ENCODE measurements at regions not wholly inside any gene's neighbourhood (a gene's known extent, or its start where the extent isn't known, plus 50 kb on each side); places are given as distances from the start of the nearest gene placed in this dataset.

DNA sequence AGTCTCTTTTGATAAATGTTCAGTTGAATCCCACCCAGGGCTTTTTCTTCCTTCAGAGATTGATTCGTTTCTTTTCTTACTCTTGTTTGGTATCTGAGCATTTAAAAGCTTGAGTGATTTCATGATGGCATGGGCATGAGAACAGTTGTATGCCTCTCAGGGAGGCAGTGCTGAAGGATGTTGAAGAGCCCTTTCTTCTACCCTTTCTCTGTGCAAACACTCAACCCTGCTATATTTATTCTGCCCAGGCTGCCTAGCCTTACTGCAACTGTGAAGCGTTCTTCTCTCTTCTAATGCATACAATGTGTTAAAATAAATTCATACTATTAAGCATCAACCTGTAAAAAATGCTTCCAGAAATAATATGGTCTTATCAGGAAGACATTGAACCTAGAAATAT lies 367.6 kb upstream of the LCORL start:
- DNase-seq (ENCODE audit: low read depth) = no peak

DNA sequence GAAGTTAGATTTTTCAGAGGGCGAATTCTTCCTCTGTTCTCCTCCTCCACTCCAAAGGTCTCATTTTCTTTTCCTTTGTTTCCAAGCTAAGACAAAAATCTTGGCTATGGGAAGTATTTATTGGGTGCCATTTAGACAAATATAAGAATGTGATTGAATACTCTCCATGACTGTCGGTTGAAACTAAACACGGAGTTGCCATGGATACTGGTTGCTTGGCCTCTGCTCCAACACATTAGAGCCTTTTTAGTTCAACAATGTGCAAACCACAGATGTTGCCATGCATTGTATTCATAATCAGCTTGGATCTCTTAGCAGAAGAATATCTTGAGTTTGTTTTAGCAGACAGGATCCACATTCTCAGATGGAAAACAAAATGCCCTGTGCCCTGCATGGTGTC lies 366.5 kb upstream of the LCORL start:
- no peak for DNase-seq (ENCODE audit: low read depth)

- DNase-seq (ENCODE audit: low read depth) = no peak
Observed at GRCh38 chr4:18381186-18381585, 359.6 kb upstream of the LCORL start.

GRCh38 chr4:18369561-18369960 lies 348.0 kb upstream of the LCORL start:
- no peak for DNase-seq (ENCODE audit: low read depth)

- no peak for DNase-seq (ENCODE audit: low read depth)
Observed at GRCh38 chr4:18366892-18367291, 345.3 kb upstream of the LCORL start.

- DNase-seq (ENCODE audit: low read depth) = no peak
Observed at GRCh38 chr4:18366136-18366535, 344.6 kb upstream of the LCORL start.

DNA sequence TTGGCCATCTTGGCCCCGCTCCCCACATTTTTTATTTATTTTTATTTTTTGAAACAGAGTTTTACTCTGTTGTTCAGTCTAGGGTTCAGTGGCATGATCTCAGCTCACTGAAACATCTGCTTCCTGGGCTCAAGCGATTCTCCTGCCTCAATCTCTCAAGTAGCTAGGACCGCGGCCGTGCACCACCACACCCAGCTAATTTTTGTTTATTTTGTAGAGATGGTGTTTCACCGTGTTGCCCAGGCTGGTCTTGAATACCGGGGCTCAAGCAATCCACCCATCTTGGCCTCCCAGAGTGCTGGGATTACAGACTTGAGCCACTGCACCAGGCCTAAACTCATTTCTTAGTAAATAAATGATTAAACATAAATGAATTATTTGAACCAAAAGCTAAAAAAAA lies 322.0 kb upstream of the LCORL start:
- no peak for DNase-seq (ENCODE audit: low read depth)

GRCh38 chr4:18342847-18343246 lies 321.3 kb upstream of the LCORL start:
- no peak for DNase-seq (ENCODE audit: low read depth)

- DNase-seq (ENCODE audit: low read depth) = no peak
Observed at GRCh38 chr4:18321956-18322530, 300.5 kb upstream of the LCORL start.

DNA sequence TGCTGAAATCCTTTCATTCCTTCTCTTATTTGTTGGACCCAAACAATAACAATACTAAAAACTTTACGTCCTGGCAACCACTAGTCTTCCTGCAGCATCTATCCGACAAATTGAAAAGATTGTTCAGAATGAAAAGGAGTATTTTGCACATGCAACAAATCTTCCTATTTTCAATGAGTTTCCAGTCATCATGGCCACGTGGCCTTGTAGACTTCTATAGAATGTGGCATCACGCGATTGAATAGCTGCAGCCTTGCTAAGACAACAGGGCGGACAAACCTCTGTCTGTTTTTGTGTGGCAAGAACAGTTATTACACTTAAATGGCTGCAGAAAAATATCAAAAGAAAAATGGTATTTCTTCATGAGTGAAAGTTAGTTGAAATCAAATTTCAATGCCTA lies 297.9 kb upstream of the LCORL start:
- no peak for DNase-seq (ENCODE audit: low read depth)

DNA sequence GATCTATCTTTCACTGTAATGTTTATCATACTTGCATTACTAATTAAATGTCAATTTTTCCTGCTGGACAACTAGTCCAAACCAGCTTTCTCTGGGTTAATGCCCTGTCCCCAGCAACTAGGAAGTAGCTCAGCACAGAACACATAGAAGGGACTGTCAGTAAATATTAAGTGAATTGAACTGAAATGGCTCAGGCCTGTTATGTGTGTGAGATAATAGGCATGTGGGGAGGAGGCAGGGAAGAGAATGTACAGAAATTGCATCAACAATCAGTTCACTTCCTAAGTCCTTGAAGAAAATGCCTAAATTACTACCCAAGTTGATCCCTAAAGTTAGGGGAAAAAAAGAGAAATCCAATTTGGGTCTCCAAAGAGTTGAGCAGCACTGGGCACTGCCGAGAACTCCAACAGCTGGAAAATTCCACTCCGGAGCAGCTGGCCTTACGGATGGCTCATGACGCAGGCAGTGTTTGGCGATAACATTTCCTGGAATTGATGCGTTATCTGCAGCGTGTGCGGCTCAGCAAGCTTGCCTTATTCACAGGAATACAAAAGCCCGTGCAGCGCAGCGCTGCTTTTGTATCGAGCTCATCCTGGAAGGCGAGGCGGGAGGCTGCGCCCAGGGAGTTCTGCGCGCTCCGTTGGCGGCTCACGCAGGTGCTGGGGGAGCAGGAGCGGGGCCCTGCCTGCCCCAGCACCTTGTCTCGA lies 297.3 kb upstream of the LCORL start:
- DNase-seq (ENCODE audit: low read depth) = no peak

GRCh38 chr4:18314731-18315130 lies 293.2 kb upstream of the LCORL start:
- no peak for DNase-seq (ENCODE audit: low read depth)

DNA sequence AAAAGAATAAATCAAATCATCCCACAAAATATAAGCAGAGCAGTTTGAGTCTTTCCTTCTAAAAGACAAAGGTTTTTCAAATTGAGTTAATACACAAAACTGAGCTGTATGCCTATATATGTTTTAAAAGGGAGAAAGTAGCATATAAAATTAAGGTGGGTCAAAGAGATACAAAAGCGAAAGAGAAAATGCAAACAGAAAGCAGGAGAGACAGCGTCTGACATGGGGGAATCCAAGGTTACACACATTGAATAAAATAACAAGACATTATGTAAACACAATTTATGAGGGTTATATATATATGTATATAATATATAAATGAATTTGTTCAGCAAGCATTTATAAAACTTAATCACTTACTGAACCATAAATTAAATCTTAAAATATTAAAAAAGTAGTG lies 276.1 kb upstream of the LCORL start:
- no peak for DNase-seq (ENCODE audit: low read depth)

GRCh38 chr4:18296411-18296810 lies 274.9 kb upstream of the LCORL start:
- DNase-seq (ENCODE audit: low read depth) = no peak

DNA sequence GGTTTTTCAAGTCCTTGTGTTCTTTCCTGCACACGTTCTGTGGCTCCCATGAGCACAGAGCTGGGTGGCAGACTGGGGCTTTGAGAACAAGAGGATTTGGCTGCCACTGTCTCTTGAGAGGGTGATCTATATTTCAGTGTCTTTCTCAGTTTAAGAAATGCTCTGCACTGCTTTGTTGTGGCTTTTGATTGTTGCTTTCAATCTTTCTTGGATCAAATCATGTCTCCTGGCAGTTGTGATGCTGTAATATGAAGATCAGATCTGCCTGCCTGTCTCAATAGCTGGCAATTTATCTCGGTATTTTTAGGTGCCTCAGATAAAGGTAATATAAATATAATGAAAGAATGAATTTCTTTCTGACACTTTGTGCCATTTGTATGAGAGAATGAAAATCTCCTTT lies 273.3 kb upstream of the LCORL start:
- DNase-seq (ENCODE audit: low read depth) = no peak

GRCh38 chr4:18294021-18294420 lies 272.5 kb upstream of the LCORL start:
- DNase-seq (ENCODE audit: low read depth) = no peak

DNA sequence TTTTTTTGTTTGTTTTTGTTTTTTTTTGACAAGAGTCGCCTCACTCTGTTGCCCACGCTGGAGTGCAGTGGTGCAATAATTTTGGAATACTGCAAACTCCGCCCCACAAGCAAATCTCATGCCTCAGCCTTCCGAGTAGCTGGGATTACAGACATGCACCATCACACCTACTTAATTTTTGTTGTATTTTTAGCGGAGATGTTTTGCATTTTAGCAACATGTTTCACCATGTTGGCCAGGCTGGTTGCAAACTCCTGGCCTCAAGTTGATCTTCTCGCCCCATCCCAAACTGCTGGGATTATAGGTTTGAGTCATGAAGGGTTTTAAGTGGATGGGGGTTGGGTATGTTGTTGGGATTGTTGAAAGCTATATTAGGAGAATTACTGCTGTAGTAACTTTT lies 270.9 kb upstream of the LCORL start:
- DNase-seq (ENCODE audit: low read depth) = no peak

GRCh38 chr4:18291981-18292380 lies 270.4 kb upstream of the LCORL start:
- DNase-seq (ENCODE audit: low read depth) = no peak

DNA sequence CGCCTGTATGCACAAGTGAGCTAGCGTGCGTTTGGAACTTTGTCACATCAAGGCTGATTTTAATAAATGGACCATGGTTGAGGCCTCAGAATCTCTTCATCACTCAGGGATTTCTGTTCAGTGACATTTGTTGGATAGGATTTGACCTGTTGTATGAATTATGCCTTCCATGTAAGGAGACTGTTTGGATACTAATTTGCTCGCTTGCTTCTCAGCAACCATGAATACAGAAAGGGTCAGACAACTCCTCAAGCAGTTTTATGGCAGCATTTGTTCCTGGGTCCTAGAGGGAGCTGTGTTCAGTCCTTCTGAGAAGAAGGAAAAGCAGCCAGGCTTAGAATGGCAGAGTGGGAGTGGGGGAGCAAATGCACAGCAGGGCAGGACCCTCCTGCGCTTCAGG lies 269.7 kb upstream of the LCORL start:
- DNase-seq (ENCODE audit: low read depth) = no peak

GRCh38 chr4:18285357-18285756 lies 263.8 kb upstream of the LCORL start:
- DNase-seq (ENCODE audit: low read depth) = no peak

- no peak for DNase-seq (ENCODE audit: low read depth)
Observed at GRCh38 chr4:18278244-18278643, 256.7 kb upstream of the LCORL start.

DNA sequence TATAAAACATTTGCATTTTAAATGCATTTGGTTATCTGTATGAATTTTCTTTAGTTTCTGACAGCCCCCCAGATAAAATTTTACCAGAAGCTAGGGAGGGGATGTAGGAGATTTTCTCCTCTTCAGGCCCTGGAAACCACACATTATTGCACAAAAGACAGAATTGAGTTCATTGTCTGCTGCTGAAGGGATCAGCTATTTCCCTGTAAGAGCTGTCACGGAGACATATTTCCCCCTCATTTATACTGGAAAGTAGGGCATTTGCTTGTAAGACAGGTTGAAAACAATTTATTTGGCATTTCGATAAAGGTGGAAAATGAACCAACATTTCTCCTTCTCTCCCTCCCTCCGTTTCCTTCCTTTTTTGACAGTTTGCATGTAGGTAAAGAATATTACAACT lies 241.3 kb upstream of the LCORL start:
- no peak for DNase-seq (ENCODE audit: low read depth)

DNA sequence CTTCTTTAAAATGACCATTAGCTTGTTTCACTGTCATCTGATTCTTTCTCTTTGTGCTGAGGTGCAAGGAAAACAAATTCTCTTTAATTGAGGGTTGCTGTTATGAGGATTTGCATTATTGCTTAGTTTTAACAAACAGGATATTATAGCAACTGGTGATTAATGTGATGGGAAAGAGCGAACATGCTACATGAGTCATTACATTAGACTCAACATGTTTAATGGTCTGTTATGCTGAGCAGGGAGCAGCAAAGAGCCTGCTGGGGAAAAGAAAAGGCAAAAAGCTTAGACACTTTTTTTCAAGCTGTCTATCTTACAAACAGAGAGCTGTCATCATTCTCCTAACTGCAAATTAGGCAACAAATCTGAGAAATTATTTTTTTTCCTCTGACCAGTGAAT lies 230.5 kb upstream of the LCORL start:
- DNase-seq (ENCODE audit: low read depth) = no peak

GRCh38 chr4:18250564-18250963 lies 229.0 kb upstream of the LCORL start:
- no peak for DNase-seq (ENCODE audit: low read depth)
